Posterior cingulate gyrus (tissue), 11 donors: ENCODE measurements at regions not wholly inside any gene's neighbourhood (a gene's known extent, or its start where the extent isn't known, plus 50 kb on each side); places are given as distances from the start of the nearest gene placed in this dataset.
A peak's percentile ranks its signal among the peaks of the same experiment; 100 is the strongest.

Source experiments
- DNase-seq, 10 donors: peaks; one replicate each; pipeline versions ENCODE4 v3.0.0 to v3.0.0-alpha.2; 2020 to 2021; ENCODE audit warnings: mixed read lengths in 3 of 10
- intact Hi-C: fragments of 100-400 bp; cut with DNase I; formaldehyde crosslinking; loops from one replicate; pipeline ENCODE4 v1.15.1; 2023

GRCh38 chr6:87914637-87915395 is 132.8 kb upstream of the SPACA1 start:
- no peak for DNase-seq
- intact Hi-C loops = no loop called here

- intact Hi-C loops = no loop called here
- peak in 1 of 10 donors; percentile 21 for DNase-seq
These were observed 133.7 kb upstream of the SPACA1 start for GRCh38 chr6:87913974-87914373.

DNA sequence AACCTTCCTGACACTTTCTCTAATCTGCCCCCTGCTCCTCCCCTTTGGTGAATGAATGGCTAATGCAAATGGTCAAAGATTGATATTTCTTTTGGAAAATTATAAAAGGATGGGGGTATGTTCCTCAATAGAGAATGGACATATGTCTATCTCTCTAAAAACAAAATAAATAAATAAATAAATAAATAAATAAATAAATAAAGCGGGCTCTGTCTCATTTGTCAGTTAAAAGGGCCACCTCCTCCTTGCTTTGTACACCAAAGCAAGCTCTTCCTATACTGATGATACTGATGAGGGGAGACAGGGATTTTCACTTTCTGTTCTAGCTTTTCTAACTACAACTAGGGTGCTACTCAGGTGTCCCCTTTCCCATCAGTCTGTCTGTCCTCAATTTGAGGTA is 135.5 kb upstream of the SPACA1 start:
- intact Hi-C loops = no loop called here
- no peak for DNase-seq

DNA sequence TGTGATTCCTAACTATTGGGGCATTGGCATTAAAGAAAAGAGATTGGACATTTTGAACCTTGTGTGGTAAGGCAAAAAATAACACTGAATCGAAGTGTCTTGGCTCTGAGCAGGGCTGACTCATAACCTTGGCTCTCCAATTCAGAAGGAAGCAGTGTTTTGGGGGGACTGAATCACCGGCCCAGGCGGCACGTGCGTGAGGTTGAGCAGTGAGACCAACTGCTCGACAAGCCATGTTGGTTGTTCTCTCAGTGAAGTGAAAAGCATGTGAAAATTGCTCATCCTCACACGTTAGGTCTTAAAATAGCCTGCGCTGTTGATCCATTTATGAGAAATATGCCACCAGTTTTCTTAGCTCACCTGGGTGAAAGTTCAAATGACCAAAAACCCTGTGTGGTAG is 137.8 kb upstream of the SPACA1 start:
- DNase-seq = peak in 1 of 10 donors; percentile 82
- intact Hi-C loops = no loop called here

GRCh38 chr6:87908978-87909811 is 138.4 kb upstream of the SPACA1 start:
- intact Hi-C loops = no loop called here
- no peak for DNase-seq

GRCh38 chr6:87907521-87907920 is 140.1 kb upstream of the SPACA1 start:
- intact Hi-C loops = no loop called here

GRCh38 chr6:87905101-87905641 is 142.5 kb upstream of the SPACA1 start:
- intact Hi-C loops = no loop called here
- DNase-seq = no peak

More at GRCh38 chr6:87907521-87907920, 140.1 kb upstream of the SPACA1 start:
- DNase-seq = no peak

- DNase-seq = no peak
- intact Hi-C loops = no loop called here
These were observed 143.6 kb upstream of the SPACA1 start for GRCh38 chr6:87904011-87904410.

GRCh38 chr6:87903323-87903722 is 144.3 kb upstream of the SPACA1 start:
- intact Hi-C loops = no loop called here
- no peak for DNase-seq

- intact Hi-C loops = no loop called here
- no peak for DNase-seq
These were observed 145.3 kb upstream of the SPACA1 start for GRCh38 chr6:87902383-87902782.

DNA sequence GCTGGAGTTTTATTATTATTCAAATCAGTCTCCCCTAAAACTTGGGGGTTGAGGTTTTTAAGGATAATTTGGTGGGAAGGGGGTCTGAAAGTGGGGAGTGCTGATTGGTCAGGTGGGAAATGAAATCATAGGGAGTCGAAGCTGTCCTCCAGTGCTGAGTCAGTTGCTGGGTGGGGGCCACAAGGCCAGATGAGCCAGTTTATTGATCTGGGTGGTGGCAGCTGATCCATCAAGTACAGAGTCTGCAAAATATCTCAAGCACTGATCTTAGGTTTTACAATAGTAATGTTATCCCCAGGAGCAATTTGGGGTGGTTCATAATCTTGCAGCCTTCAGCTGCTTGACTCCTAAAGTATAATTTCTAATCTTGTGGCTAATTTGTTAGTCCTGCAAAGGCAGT is 146.0 kb upstream of the SPACA1 start:
- peak in 1 of 10 donors; percentile 20 for DNase-seq
- intact Hi-C loops = no loop called here

DNA sequence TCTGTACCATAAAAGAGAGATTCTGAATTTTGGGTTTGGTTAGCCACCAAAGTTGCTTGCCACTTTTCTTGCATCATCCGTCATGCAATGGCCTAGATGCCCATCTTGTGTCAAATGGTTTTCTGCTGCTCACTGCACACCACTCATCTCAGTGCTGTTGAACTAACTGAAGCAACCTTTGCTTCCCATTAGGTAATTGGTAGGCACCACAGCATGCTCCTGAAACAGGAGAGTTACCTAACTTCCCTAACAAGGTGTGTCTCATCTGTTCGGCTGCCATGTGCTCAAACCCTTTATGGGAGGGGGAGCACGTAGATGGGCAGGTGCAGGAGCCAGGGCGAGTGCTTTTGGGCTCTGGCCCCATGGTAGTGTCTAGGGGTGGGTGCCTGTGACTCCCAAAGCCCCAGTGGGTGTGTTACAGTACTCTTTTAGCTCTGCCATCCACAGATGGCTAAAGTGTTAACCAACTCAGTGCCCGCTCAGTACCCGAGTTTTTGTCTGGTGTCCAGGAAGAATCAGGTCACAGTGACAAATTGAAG is 147.4 kb upstream of the SPACA1 start:
- intact Hi-C loops = no loop called here
- DNase-seq = peak in 1 of 10 donors; percentile 13

DNA sequence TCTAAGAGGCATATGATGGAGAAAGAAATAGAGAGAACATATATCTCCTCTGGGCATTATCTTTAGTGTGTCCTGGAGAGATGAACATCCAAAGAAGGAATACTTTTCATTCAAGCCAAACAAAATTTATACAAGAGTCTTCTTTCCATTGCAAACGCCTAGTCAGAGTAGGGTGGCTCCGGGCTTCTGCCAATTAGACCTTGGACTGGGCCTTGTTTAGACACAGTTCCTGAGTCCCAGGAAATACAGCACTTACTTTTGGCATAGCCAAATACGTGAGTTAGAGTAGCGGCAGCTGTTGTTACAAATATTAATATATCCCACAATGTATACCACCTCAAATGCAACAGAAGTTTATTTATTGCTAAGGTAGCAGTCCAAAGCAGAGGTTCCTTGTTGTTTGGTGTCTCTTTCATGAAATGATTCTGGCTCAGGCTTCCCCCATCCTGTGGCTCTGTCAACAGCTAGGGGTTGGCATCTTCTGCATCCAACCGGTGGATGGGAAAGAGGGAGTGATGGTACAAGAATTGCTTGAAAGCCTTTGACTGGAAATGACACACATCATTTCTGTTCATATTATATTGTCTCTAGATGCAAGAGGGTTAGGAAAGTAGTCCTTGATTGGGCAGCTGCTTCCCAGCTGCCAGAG is 148.0 kb upstream of the SPACA1 start:
- intact Hi-C loops = no loop called here

DNA sequence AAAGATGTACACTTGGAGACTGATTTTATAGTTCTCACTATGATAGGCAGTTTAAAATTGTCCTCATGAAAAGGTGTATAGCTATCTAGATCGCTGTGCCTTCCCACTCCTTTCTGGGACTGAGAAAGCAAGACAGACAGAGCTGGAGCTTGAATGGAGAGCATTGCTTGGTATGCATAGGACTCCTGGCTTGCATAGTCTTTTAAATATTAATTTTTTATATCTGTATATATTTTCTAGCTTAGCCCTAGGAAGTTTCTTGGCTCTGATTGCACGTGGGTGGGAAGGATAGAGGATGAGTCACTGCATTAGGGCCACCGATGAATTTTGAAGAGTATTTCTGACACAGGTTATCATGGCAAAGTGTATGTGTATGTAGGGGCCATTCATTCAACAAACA is 150.0 kb upstream of the SPACA1 start:
- no peak for DNase-seq
- intact Hi-C loops = no loop called here

More for the DNA sequence above, 148.0 kb upstream of the SPACA1 start:
- no peak for DNase-seq

DNA sequence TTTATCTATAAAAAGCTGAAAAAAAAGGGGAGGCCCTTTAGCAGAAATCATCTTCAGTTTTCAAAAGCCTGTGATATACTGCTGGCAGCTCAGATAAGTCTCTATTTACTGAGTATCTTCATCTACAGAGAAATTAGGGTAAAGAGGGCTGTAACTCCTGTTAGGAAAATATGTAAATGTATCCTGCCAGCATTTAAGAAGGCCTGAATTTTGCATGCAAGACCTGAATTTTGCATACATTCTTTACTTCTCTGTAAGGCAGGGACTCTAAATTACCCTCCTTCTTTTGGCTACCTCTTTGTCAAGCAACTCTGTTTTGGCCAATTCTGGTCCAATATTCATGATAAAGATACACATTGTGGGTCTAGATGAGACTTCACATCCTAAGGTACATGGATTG is 150.6 kb upstream of the SPACA1 start:
- intact Hi-C loops = no loop called here
- no peak for DNase-seq

GRCh38 chr6:87887266-87887665 is 160.4 kb upstream of the SPACA1 start:
- DNase-seq = no peak
- intact Hi-C loops = no loop called here

DNA sequence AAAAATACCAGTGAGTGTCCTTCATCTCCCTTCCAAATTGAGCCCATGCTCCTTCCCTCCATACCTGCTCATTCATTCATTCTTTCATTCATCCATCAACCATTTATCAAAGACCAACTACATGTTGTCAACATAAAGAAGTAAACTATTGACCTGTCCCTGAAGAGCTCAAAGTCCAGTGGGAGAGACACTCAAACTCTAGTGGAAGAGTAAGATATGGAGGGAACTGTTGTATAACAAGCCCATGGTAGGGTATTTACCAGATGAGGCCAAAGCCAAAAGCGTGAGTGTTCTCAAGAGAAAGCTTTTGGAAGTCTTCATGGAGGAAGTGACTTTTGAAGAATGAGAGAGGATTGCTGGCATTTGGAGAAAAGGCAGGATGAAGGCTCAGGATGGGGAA is 163.4 kb upstream of the SPACA1 start:
- intact Hi-C loops = no loop called here
- DNase-seq = no peak

GRCh38 chr6:87881342-87881895 is 166.2 kb upstream of the SPACA1 start:
- intact Hi-C loops = no loop called here
- DNase-seq = no peak

- DNase-seq = no peak
- intact Hi-C loops = no loop called here
These were observed 168.3 kb upstream of the SPACA1 start for GRCh38 chr6:87879132-87879861.

DNA sequence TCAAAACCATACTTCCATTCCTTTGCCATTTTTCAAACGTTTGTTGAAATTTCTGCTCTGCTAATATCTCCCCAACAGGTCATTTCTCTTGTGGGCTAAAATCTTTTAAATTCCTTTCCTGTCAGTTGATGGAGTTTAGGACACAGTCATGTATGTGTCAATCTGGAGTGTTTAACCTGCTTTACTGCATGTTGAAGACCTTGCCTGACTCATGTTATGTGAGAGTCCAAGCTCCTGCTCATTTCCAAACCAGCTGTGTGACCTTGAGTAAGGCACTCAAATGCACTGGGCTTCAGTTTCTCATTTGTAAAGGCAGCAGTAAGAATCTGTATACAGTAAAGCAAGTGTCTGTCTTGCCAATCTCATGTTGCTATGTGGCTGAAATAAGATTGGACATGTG is 171.9 kb upstream of the SPACA1 start:
- no peak for DNase-seq
- intact Hi-C loops = no loop called here
